Caco-2 (cell line): ENCODE measurements at regions not wholly inside any gene's neighbourhood (a gene's known extent, or its start where the extent isn't known, plus 50 kb on each side); places are given as distances from the start of the nearest gene placed in this dataset.

ENCODE experiments used
- BruUV-seq: library from RNA; stranded (reverse); fragments of 400-500 nt; replicated peaks from 2 replicates; lab custom pipeline; 2021; lab: Mats Ljungman, UMichigan
- CTCF ChIA-PET: fragments of 300-600 bp; sonication (Branson Sonifier 250); formaldehyde crosslinking; loops from one replicate; lab custom pipeline; 2022; ENCODE audit warnings: antibody characterized with exemption; lab: Charles Lee
- POLR2A ChIA-PET: fragments of 300-600 bp; sonication (Branson Sonifier 250); formaldehyde crosslinking; loops from one replicate; lab custom pipeline; 2022; ENCODE audit warnings: antibody characterized with exemption; lab: Charles Lee
- DNase-seq, 2 experiments: peaks; one replicate each; pipeline versions ENCODE4 v3.0.0 to v3.0.0-alpha.2; 2020 to 2022
- H3K27me3 ChIP-seq: replicated peaks from 2 replicates; pipeline ENCODE4 v1.6.0; 2011; ENCODE audit warnings: low read length; ENCODE audit not compliant: control insufficient read depth, insufficient read depth
- H3K36me3 ChIP-seq: 2 replicates; pipeline ENCODE4 v1.5.1; 2011; ENCODE audit warnings: low read length; ENCODE audit not compliant: control insufficient read depth, insufficient read depth
- H3K4me1 ChIP-seq: fragments of 250-450 bp; sonication (Bioruptor Pico); 2 replicates; pipeline ENCODE4 v1.5.1; 2020; ENCODE audit warnings: mild to moderate bottlenecking
- H3K4me3 ChIP-seq: 2 replicates; pipeline ENCODE4 v1.5.1; 2011; ENCODE audit warnings: low read depth, mild to moderate bottlenecking, control low read depth, low read length
- H3K9me3 ChIP-seq: fragments of 250-450 bp; sonication (Bioruptor Pico); 2 replicates; pipeline ENCODE4 v1.5.1; 2020; ENCODE audit warnings: mild to moderate bottlenecking, moderate library complexity
- H3K27ac Mint-ChIP-seq: one replicate; pipeline ENCODE4 v1.8.0; 2022; ENCODE audit warnings: mixed read lengths; ENCODE audit not compliant: unreplicated experiment
- H3K27me3 Mint-ChIP-seq: one replicate; pipeline ENCODE4 v1.8.0; 2022; ENCODE audit warnings: mixed read lengths; ENCODE audit not compliant: insufficient read depth, unreplicated experiment
- H3K36me3 Mint-ChIP-seq: one replicate; pipeline ENCODE4 v1.8.0; 2022; ENCODE audit warnings: mild to moderate bottlenecking, mixed read lengths; ENCODE audit not compliant: insufficient read depth, unreplicated experiment
- H3K4me1 Mint-ChIP-seq: one replicate; pipeline ENCODE4 v1.8.0; 2022; ENCODE audit warnings: low read depth, mixed read lengths; ENCODE audit not compliant: unreplicated experiment
- H3K4me3 Mint-ChIP-seq: one replicate; pipeline ENCODE4 v1.8.0; 2022; ENCODE audit warnings: mild to moderate bottlenecking, moderate library complexity, mixed read lengths; ENCODE audit not compliant: unreplicated experiment
- H3K9me3 Mint-ChIP-seq: one replicate; pipeline ENCODE4 v1.8.0; 2022; ENCODE audit warnings: mixed read lengths; ENCODE audit not compliant: unreplicated experiment
- CTCF ChIP-seq, 2 experiments: fragments of 200-600 bp in 1 of 2; IDR thresholded peaks; 1 replicate in 1 of 2; 2 replicates in 1 of 2; pipeline versions ENCODE4 v1.5.1 to v1.8.0; 2011 to 2022; ENCODE audit warnings: antibody characterized with exemption in 1 of 2, control low read depth in 1 of 2, inconsistent platforms in 1 of 2, low read depth in 1 of 2, low read length in 1 of 2, mild to moderate bottlenecking in 1 of 2, moderate library complexity in 1 of 2; ENCODE audit not compliant: insufficient read depth in 1 of 2, severe bottlenecking in 1 of 2, unreplicated experiment in 1 of 2
- intact Hi-C: fragments of 100-400 bp; cut with micrococcal nuclease; formaldehyde crosslinking; loops from one replicate; pipeline ENCODE4 v1.10.0; 2022; ENCODE audit not compliant: unreplicated experiment

- Mint-ChIP-seq H3K27me3 (no peaks in the 10 kb centered on the region), H3K36me3 (no peaks in the 10 kb centered on the region), H3K4me3 (no peak overlapping the region), H3K4me1 (no peaks in the 10 kb centered on the region), H3K27ac (no peak overlapping the region), H3K9me3 (peaks cover 18% of the 10 kb centered on the region)
- BruUV-seq = no TSS peak
- Histone ChIP-seq H3K4me3 (no peak overlapping the region), H3K36me3 (no peaks in the 10 kb centered on the region), H3K27me3 (no peaks in the 10 kb centered on the region), H3K9me3 (peaks cover 30% of the 10 kb centered on the region), H3K4me1 (no peaks in the 10 kb centered on the region)
- no peak for DNase-seq
- no peak for TF ChIP-seq CTCF (IDR thresholded peaks at IDR 0.05; ENCODE audit: insufficient read depth in 1 of 2, low read depth in 1 of 2, low read length in 1 of 2, severe bottlenecking in 1 of 2, unreplicated experiment in 1 of 2)
- CTCF ChIA-PET = no interaction called here
- POLR2A ChIA-PET = no interaction called here
- intact Hi-C loops = no loop called here
Measured at GRCh38 chr6:170007468-170008293, 256.3 kb downstream of the ERMARD start.

DNA sequence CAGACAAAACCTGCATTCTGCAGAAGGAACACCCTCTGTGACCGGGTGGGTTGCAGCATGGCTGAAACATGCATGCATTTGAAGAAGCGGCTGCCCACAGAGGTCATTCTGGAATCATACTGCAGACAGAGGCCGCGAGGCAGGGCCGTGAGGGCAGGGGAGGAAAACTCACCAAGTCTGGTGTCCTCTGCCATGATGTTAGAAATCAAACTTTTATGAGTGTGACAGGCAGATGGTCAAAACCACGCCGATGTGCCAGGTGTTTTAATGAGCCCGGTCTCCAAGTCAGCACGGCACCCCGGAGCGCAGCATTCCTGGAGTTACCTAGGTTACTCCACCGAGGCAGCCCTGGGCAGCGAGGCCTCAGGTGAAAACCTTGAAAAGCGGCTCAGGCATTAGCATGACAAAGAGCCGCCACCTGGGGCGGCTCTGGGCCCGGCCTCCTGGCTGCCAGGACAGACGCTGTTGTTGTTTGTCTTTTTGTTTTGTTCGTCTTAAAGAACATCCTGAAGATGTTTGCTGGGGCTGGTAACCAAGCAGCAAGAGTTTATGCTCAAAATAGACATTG, 255.6 kb downstream of the ERMARD start:
- H3K9me3 Mint-ChIP-seq = peaks cover 24% of the 10 kb centered on the region
- H3K36me3 Mint-ChIP-seq = no peaks in the 10 kb centered on the region
- ChIA-PET POLR2A (no interaction called here), CTCF (no interaction called here)
- H3K27me3 Mint-ChIP-seq = no peaks in the 10 kb centered on the region
- Histone ChIP-seq H3K27me3 (no peaks in the 10 kb centered on the region), H3K4me3 (no peak overlapping the region), H3K36me3 (no peaks in the 10 kb centered on the region), H3K9me3 (peaks cover 37% of the 10 kb centered on the region), H3K4me1 (no peaks in the 10 kb centered on the region)
- intact Hi-C loops = no loop called here
- no TSS peak for BruUV-seq
- H3K4me3 Mint-ChIP-seq = no peak overlapping the region
- no peak overlapping the region for H3K27ac Mint-ChIP-seq
- DNase-seq = no peak
- TF ChIP-seq CTCF (IDR thresholded peaks at IDR 0.05; ENCODE audit: insufficient read depth in 1 of 2, low read depth in 1 of 2, low read length in 1 of 2, severe bottlenecking in 1 of 2, unreplicated experiment in 1 of 2) = no peak
- no peaks in the 10 kb centered on the region for H3K4me1 Mint-ChIP-seq

DNA sequence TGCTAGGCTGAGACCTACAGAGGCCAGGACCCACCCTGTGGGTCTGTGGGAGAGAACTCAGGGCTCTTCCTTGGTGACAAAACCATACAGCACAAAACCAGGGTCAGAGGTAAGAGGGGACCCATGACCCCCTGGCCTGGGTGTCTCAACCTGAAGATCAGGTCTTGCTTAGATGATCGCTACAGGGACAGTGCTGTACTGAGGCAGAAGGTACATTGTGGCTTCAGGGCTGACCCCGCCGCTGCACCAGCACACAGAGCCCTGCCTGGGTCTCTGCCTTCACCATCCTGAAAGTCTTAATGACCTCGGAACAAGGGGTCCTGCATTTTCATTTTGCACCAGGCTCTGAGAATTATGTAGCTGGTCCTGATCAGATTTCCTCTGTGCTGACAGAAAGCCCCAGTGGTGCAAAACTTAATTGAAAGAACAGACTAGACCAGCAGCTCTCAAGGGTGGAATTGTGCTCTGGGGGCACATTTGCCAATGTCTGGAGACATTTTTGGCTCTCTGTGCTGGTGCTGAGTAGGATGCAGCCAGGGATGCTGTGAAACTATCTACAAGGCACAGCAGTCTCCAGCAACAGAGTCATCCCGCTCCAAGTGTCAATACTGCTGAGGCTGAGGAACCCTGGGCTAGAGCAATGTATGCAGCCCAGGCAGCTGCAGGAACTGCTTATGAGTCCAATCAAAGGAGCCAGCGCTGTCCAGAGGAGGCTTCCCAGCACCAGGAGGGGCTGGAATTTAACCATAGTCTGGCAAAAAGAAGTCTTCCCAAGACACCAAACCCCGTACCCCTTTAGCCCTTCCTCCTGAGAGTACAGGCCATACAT, 254.9 kb downstream of the ERMARD start:
- no peaks in the 10 kb centered on the region for H3K4me1 Mint-ChIP-seq

More for the DNA sequence above, 254.9 kb downstream of the ERMARD start:
- Histone ChIP-seq H3K36me3 (no peaks in the 10 kb centered on the region), H3K9me3 (peaks cover 44% of the 10 kb centered on the region), H3K4me3 (no peak overlapping the region), H3K27me3 (no peaks in the 10 kb centered on the region), H3K4me1 (no peaks in the 10 kb centered on the region)
- Mint-ChIP-seq H3K9me3 (peaks cover 24% of the 10 kb centered on the region), H3K4me3 (no peak overlapping the region), H3K36me3 (no peaks in the 10 kb centered on the region), H3K27me3 (no peaks in the 10 kb centered on the region), H3K27ac (no peak overlapping the region)
- DNase-seq = no peak
- ChIA-PET POLR2A (no interaction called here), CTCF (no interaction called here)
- BruUV-seq = no TSS peak
- intact Hi-C loops = no loop called here
- no peak for TF ChIP-seq CTCF (IDR thresholded peaks at IDR 0.05; ENCODE audit: insufficient read depth in 1 of 2, low read depth in 1 of 2, low read length in 1 of 2, severe bottlenecking in 1 of 2, unreplicated experiment in 1 of 2)
